ENCODE measurements at regions not wholly inside any gene's neighbourhood (a gene's known extent, or its start where the extent isn't known, plus 50 kb on each side); places are given as distances from the start of the nearest gene placed in this dataset.

DNA sequence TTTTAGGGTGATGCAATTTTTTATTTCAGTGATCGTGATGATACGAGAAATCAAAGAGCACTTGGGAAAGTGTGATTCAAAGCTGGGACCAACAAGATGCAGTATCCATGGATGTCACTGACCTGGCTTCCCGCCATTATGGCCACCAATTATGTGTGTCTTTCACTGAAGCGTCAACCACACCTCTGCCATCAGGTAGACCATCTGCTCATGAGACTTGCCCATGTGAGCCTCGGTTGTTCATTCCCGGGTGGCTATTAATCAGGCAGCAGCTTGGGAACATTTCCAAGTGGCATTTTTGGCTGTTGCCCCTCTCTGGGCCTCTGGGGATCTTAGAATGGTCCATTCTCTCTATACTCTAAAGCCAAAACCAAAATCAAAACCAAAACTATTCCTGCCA, 436.0 kb upstream of the ADAMTSL1 start:
- Mint-ChIP-seq H3K27me3 (no peaks in the 10 kb centered on the region), H3K9me3 (ENCODE audit: low read depth) (no peaks in the 10 kb centered on the region), H3K4me3 (no peak overlapping the region), H3K4me1 (no peaks in the 10 kb centered on the region), H3K36me3 (no peaks in the 10 kb centered on the region), H3K27ac (no peak overlapping the region)
- ATAC-seq (no peak), DNase-seq (no peak)
- CTCF ChIA-PET, result no interaction called here

DNA sequence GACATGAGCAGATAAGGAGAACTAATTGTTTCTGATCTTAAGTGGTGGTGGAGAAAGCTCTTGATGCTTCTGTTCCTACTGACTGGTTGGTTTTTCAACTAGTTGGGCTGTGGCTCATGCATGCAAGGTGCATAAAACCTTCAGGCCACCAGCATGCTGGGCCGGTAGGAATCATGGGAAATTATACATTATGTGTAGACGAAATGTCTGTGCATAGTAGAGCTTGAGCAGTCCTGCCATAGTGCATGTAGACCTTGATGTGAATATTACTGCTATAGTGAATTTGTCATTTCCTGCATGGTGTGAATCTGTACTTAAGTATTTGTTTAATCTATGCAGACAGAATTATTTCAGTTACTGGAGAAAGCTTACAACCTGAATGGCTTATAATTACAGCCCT, 433.6 kb upstream of the ADAMTSL1 start:
- H3K27ac Mint-ChIP-seq, result no peak overlapping the region
- no peaks in the 10 kb centered on the region for H3K9me3 Mint-ChIP-seq (ENCODE audit: low read depth)
- ATAC-seq, result no peak
- H3K4me3 Mint-ChIP-seq, result no peak overlapping the region
- no peaks in the 10 kb centered on the region for H3K4me1 Mint-ChIP-seq
- no peaks in the 10 kb centered on the region for H3K27me3 Mint-ChIP-seq
- no peak for DNase-seq
- CTCF ChIA-PET, result no interaction called here
- H3K36me3 Mint-ChIP-seq, result no peaks in the 10 kb centered on the region

DNA sequence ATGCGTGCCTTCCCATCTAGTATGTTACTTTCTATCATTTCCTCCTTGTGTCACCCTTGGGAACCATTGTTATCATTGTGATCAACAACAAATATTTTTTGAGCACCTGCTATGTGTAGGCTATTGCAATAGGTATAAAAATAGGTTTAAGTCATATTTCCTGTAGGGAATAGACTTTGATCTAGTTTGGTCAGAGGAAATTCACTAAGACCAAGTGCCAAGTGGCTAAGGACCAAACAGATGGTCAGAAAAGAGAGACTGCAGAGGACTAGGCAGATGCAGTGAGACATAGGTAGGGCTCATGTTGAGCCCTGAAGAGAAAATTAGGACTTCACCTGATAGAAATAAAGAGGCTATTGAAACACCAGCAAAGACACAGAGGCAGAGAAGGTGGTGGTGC, 430.0 kb upstream of the ADAMTSL1 start:
- ATAC-seq (no peak), DNase-seq (no peak)
- Mint-ChIP-seq H3K36me3 (no peaks in the 10 kb centered on the region), H3K27me3 (no peaks in the 10 kb centered on the region), H3K9me3 (ENCODE audit: low read depth) (peaks cover 1% of the 10 kb centered on the region), H3K4me1 (no peaks in the 10 kb centered on the region), H3K27ac (no peak overlapping the region), H3K4me3 (no peak overlapping the region)
- CTCF ChIA-PET, result no interaction called here

GRCh38 chr9:18045326-18045725, 428.6 kb upstream of the ADAMTSL1 start:
- DNase-seq (no peak), ATAC-seq (no peak)
- Mint-ChIP-seq H3K9me3 (ENCODE audit: low read depth) (peaks cover 2% of the 10 kb centered on the region), H3K27ac (no peak overlapping the region), H3K36me3 (no peaks in the 10 kb centered on the region), H3K27me3 (no peaks in the 10 kb centered on the region), H3K4me1 (no peaks in the 10 kb centered on the region), H3K4me3 (no peak overlapping the region)
- CTCF ChIA-PET, result no interaction called here

- CTCF ChIA-PET, result no interaction called here
- DNase-seq (no peak), ATAC-seq (no peak)
- H3K27ac Mint-ChIP-seq, result no peak overlapping the region
- no peaks in the 10 kb centered on the region for H3K4me1 Mint-ChIP-seq
- H3K36me3 Mint-ChIP-seq, result no peaks in the 10 kb centered on the region
- H3K27me3 Mint-ChIP-seq, result no peaks in the 10 kb centered on the region
- H3K4me3 Mint-ChIP-seq, result no peak overlapping the region
- peaks cover 2% of the 10 kb centered on the region for H3K9me3 Mint-ChIP-seq (ENCODE audit: low read depth)
Observed at GRCh38 chr9:18046068-18046467, 427.9 kb upstream of the ADAMTSL1 start.

DNA sequence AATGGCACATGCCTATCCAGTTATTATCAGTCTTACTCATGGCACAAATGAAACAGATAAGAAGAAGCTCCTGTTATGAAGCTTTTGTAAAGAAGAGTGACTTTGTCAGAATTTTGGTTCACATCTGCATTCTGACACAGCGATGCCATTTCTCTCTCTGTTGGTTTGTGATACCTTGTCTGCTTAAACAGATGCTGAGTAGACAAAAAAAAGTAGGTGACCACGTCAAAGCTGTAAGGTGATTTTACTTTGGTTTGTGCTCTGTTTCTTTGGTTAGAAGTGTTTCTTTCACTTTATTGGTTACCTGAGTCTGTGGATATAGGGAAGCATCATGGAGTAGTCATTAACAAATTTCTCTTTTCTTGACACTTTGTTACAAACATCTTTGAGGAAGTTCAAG, 422.3 kb upstream of the ADAMTSL1 start:
- CTCF ChIA-PET, result interaction anchor here (0.7 kb wide), 1 partner anchor 23 kb away, joined by 3 read pairs; no protein-coding TSS in a partner anchor
- Mint-ChIP-seq H3K9me3 (ENCODE audit: low read depth) (peaks cover 4% of the 10 kb centered on the region), H3K4me3 (no peak overlapping the region), H3K27me3 (no peaks in the 10 kb centered on the region), H3K27ac (no peak overlapping the region), H3K4me1 (peaks cover 6% of the 10 kb centered on the region), H3K36me3 (no peaks in the 10 kb centered on the region)
- DNase-seq (no peak), ATAC-seq (no peak)

GRCh38 chr9:18052060-18052459, 421.9 kb upstream of the ADAMTSL1 start:
- DNase-seq (no peak), ATAC-seq (no peak)
- Mint-ChIP-seq H3K9me3 (ENCODE audit: low read depth) (peaks cover 4% of the 10 kb centered on the region), H3K4me1 (peaks cover 9% of the 10 kb centered on the region), H3K27ac (no peak overlapping the region), H3K4me3 (no peak overlapping the region), H3K27me3 (no peaks in the 10 kb centered on the region), H3K36me3 (no peaks in the 10 kb centered on the region)
- CTCF ChIA-PET, result interaction anchor here (0.7 kb wide), 1 partner anchor 24 kb away, joined by 3 read pairs; no protein-coding TSS in a partner anchor

GRCh38 chr9:18056269-18056992, 417.5 kb upstream of the ADAMTSL1 start:
- DNase-seq (no peak), ATAC-seq (no peak)
- no peaks in the 10 kb centered on the region for H3K9me3 Mint-ChIP-seq (ENCODE audit: low read depth)
- H3K36me3 Mint-ChIP-seq, result no peaks in the 10 kb centered on the region
- H3K27ac Mint-ChIP-seq, result no peak overlapping the region
- peaks cover 14% of the 10 kb centered on the region for H3K4me1 Mint-ChIP-seq
- CTCF ChIA-PET, result interaction anchor here (0.6 kb wide), 1 partner anchor 135 kb away, joined by 3 read pairs; no protein-coding TSS in a partner anchor
- H3K4me3 Mint-ChIP-seq, result no peak overlapping the region
- H3K27me3 Mint-ChIP-seq, result no peaks in the 10 kb centered on the region

DNA sequence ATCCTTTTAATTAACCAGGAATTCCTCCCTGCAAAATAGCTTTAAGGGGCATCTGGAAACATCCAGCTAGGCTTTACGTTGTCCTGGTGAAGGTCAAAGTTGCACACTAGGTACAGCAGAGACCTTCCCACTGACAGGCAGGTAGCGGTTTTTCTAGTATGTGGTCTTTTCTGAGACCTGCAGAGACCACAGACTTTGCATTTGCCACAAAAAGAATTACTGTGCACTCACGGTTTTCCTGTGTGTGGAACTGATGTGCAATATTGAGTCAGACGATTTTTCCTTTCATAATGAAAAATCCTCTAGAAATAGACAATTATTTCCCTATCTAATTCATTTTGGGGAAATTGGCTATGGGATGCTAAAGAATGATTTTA, 417.0 kb upstream of the ADAMTSL1 start:
- no peak for DNase-seq
- no peaks in the 10 kb centered on the region for H3K27me3 Mint-ChIP-seq
- H3K36me3 Mint-ChIP-seq, result no peaks in the 10 kb centered on the region
- H3K4me3 Mint-ChIP-seq, result no peak overlapping the region
- no peak overlapping the region for H3K27ac Mint-ChIP-seq
- no peaks in the 10 kb centered on the region for H3K9me3 Mint-ChIP-seq (ENCODE audit: low read depth)
- ATAC-seq, result peak; percentile 20
- CTCF ChIA-PET, result no interaction called here
- H3K4me1 Mint-ChIP-seq, result peaks cover 14% of the 10 kb centered on the region

DNA sequence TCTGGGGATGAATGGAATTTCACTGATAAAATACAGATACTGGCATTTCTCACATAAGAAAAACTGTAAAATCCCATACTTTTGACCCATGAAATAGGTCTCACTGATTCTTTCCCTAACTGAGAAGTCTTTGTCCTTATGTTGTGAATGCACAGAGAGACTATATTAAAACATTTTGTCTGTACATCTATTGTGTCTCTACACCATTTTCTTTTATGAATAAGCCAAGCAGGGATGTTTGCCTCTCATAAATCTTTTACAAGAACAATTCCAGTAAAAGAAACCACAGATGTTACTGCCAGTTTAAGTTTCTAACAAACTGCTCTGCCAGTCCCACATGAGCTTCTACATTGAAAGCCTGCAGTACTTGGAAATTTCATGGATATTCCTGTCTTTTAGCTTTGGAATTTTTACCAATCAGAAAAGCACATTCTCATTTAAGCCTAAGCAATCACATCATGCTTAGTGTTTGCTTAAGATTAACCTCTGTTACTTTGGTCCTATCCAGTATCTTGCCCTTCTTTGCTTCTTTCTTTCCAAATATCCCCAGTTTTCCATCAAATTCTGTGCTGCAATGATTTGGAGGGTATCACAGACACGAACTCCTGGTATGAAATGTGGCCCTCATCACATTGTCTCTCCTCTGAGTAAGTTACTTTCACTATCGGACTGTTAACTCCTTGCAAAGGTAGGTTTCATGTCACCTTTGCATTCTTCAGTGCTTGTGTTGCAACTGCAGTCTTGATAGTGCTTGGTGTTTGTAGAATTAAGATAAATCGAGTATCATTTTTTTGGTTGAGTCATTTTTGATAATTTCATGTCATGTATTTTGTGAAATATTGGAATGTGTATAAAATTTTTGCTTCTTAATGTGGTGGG, 415.1 kb upstream of the ADAMTSL1 start:
- Mint-ChIP-seq H3K9me3 (ENCODE audit: low read depth) (no peaks in the 10 kb centered on the region), H3K36me3 (no peaks in the 10 kb centered on the region), H3K4me1 (peaks cover 14% of the 10 kb centered on the region), H3K4me3 (no peak overlapping the region), H3K27me3 (no peaks in the 10 kb centered on the region), H3K27ac (no peak overlapping the region)
- ATAC-seq (no peak), DNase-seq (no peak)
- CTCF ChIA-PET, result no interaction called here

- DNase-seq (no peak), ATAC-seq (no peak)
- CTCF ChIA-PET, result no interaction called here
- peaks cover 14% of the 10 kb centered on the region for H3K4me1 Mint-ChIP-seq
- no peaks in the 10 kb centered on the region for H3K27me3 Mint-ChIP-seq
- no peaks in the 10 kb centered on the region for H3K36me3 Mint-ChIP-seq
- H3K27ac Mint-ChIP-seq, result no peak overlapping the region
- H3K9me3 Mint-ChIP-seq (ENCODE audit: low read depth), result no peaks in the 10 kb centered on the region
- no peak overlapping the region for H3K4me3 Mint-ChIP-seq
Observed at GRCh38 chr9:18059447-18059846, 414.5 kb upstream of the ADAMTSL1 start.

- CTCF ChIA-PET, result no interaction called here
- H3K9me3 Mint-ChIP-seq (ENCODE audit: low read depth), result peaks cover 4% of the 10 kb centered on the region
- ATAC-seq (no peak), DNase-seq (no peak)
- no peaks in the 10 kb centered on the region for H3K27me3 Mint-ChIP-seq
- H3K36me3 Mint-ChIP-seq, result no peaks in the 10 kb centered on the region
- no peak overlapping the region for H3K4me3 Mint-ChIP-seq
- H3K27ac Mint-ChIP-seq, result no peak overlapping the region
- H3K4me1 Mint-ChIP-seq, result peaks cover 14% of the 10 kb centered on the region
Observed at GRCh38 chr9:18060269-18060934, 413.6 kb upstream of the ADAMTSL1 start.

- H3K36me3 Mint-ChIP-seq, result no peaks in the 10 kb centered on the region
- H3K9me3 Mint-ChIP-seq (ENCODE audit: low read depth), result peaks cover 5% of the 10 kb centered on the region
- no peaks in the 10 kb centered on the region for H3K27me3 Mint-ChIP-seq
- H3K27ac Mint-ChIP-seq, result no peak overlapping the region
- CTCF ChIA-PET, result no interaction called here
- H3K4me1 Mint-ChIP-seq, result peaks cover 11% of the 10 kb centered on the region
- ATAC-seq (no peak), DNase-seq (no peak)
- H3K4me3 Mint-ChIP-seq, result no peak overlapping the region
Observed at GRCh38 chr9:18061332-18061731, 412.6 kb upstream of the ADAMTSL1 start.

GRCh38 chr9:18061856-18062255, 412.1 kb upstream of the ADAMTSL1 start:
- DNase-seq, result no peak
- CTCF ChIA-PET, result no interaction called here
- Mint-ChIP-seq H3K9me3 (ENCODE audit: low read depth) (peaks cover 5% of the 10 kb centered on the region), H3K27me3 (no peaks in the 10 kb centered on the region), H3K4me1 (peaks cover 6% of the 10 kb centered on the region), H3K27ac (no peak overlapping the region), H3K36me3 (no peaks in the 10 kb centered on the region), H3K4me3 (no peak overlapping the region)
- ATAC-seq, result no peak
